SK-N-SH (cell line): ENCODE measurements at regions not wholly inside any gene's neighbourhood (a gene's known extent, or its start where the extent isn't known, plus 50 kb on each side); places are given as distances from the start of the nearest gene placed in this dataset.

Experiments used
- CTCF ChIA-PET: fragments of 300-600, 350-600 bp; formaldehyde crosslinking; extraction: SDS; loops from one replicate; lab custom pipeline; 2021; lab: Yijun Ruan, JAX
- POLR2A ChIA-PET: fragments of 350-600 bp; sonication (Branson Sonifier 250); formaldehyde crosslinking; extraction: SDS; loops from one replicate; lab custom pipeline; 2020; ENCODE audit warnings: antibody characterized with exemption, inconsistent platforms; lab: Yijun Ruan, JAX
- DNase-seq: peaks from one replicate; pipeline ENCODE4 v3.0.0; 2012
- H2AFZ ChIP-seq: fragments of 200-600 bp; sonication (generic); 2 replicates; pipeline ENCODE4 v1.8.1; 2016; ENCODE audit warnings: antibody characterized with exemption, mild to moderate bottlenecking, low read depth
- H3F3A ChIP-seq: fragments of 200-600 bp; sonication (generic); replicated peaks from 2 replicates; pipeline ENCODE3; 2016; ENCODE audit warnings: antibody characterized with exemption, mild to moderate bottlenecking; ENCODE audit not compliant: insufficient read depth
- H3K27ac ChIP-seq, 2 experiments: fragments of 200-500 bp in 1 of 2; fragments of 200-600 bp in 1 of 2; sonication (Bioruptor generic) in 1 of 2; sonication (generic), shearing (Covaris generic) in 1 of 2; 2 replicates each; pipeline versions ENCODE4 v1.5.1 to v1.6.1; 2014 to 2016; ENCODE audit warnings: low read depth in 2 of 2, inconsistent platforms in 1 of 2, low read length in 1 of 2, mild to moderate bottlenecking in 1 of 2, mixed read lengths in 1 of 2
- H3K27me3 ChIP-seq: fragments of 200-600 bp; sonication (generic), shearing (Covaris generic); 2 replicates; pipeline ENCODE4 v1.6.1; 2016; ENCODE audit warnings: mixed run types; ENCODE audit not compliant: insufficient read depth
- H3K36me3 ChIP-seq, 2 experiments: fragments of 200-500 bp in 1 of 2; fragments of 200-600 bp in 1 of 2; sonication (Bioruptor generic) in 1 of 2; sonication (generic) in 1 of 2; replicated peaks in 1 of 2; 2 replicates each; pipeline versions ENCODE3 to v1.5.1; 2014 to 2016; ENCODE audit warnings: low read length in 1 of 2, mild to moderate bottlenecking in 1 of 2; ENCODE audit not compliant: insufficient read depth in 2 of 2, control insufficient read depth in 1 of 2
- H3K4me1 ChIP-seq, 2 experiments: fragments of 200-500 bp in 1 of 2; fragments of 200-600 bp in 1 of 2; sonication (Bioruptor generic) in 1 of 2; sonication (generic), shearing (Covaris generic) in 1 of 2; 2 replicates each; pipeline versions ENCODE4 v1.5.1 to v1.6.1; 2014 to 2016; ENCODE audit warnings: low read depth in 1 of 2, low read length in 1 of 2, mixed run types in 1 of 2; ENCODE audit not compliant: insufficient read depth in 2 of 2, control insufficient read depth in 1 of 2
- H3K4me2 ChIP-seq: fragments of 200-600 bp; sonication (generic), shearing (Covaris generic); 2 replicates; pipeline ENCODE4 v1.6.1; 2017; ENCODE audit warnings: mixed run types
- H3K4me3 ChIP-seq, 2 experiments: fragments of 200-500 bp in 1 of 2; fragments of 200-600 bp in 1 of 2; sonication (Bioruptor generic) in 1 of 2; sonication (generic), shearing (Covaris generic) in 1 of 2; 2 replicates each; pipeline versions ENCODE4 v1.5.1 to v1.8.1; 2014 to 2016; ENCODE audit warnings: low read depth in 2 of 2, inconsistent platforms in 1 of 2, low read length in 1 of 2, mild to moderate bottlenecking in 1 of 2, mixed read lengths in 1 of 2, moderate library complexity in 1 of 2
- H3K79me2 ChIP-seq: fragments of 200-600 bp; sonication (generic); 2 replicates; pipeline ENCODE4 v1.8.1; 2017; ENCODE audit warnings: mild to moderate bottlenecking; ENCODE audit not compliant: insufficient read depth
- H3K9ac ChIP-seq: fragments of 200-600 bp; sonication (generic); 2 replicates; pipeline ENCODE4 v1.6.1; 2017; ENCODE audit warnings: mixed run types
- H3K9me2 ChIP-seq: fragments of 200-600 bp; sonication (generic); 2 replicates; pipeline ENCODE4 v1.6.1; 2017; ENCODE audit warnings: mixed run types
- H3K9me3 ChIP-seq: fragments of 200-600 bp; sonication (generic); 2 replicates; pipeline ENCODE4 v1.6.1; 2017; ENCODE audit warnings: mixed run types, mild to moderate bottlenecking, moderate library complexity
- H4K20me1 ChIP-seq: fragments of 200-600 bp; sonication (generic); 2 replicates; pipeline ENCODE4 v1.6.1; 2017; ENCODE audit warnings: mild to moderate bottlenecking, mixed run types; ENCODE audit not compliant: insufficient read depth
- CHD2 ChIP-seq: fragments of 150-350 bp; IDR thresholded peaks from 2 replicates; pipeline ENCODE4 v1.6.1; 2018; ENCODE audit warnings: low read length; ENCODE audit not compliant: partially characterized antibody
- FOSL2 ChIP-seq: IDR thresholded peaks from 2 replicates; pipeline ENCODE4 v1.4.0; 2012; ENCODE audit warnings: low read depth, mild to moderate bottlenecking, moderate library complexity, borderline replicate concordance
- MAX ChIP-seq: IDR thresholded peaks from 2 replicates; pipeline ENCODE4 v1.4.0; 2012; ENCODE audit warnings: low read depth
- NFIC ChIP-seq: IDR thresholded peaks from 2 replicates; pipeline ENCODE4 v1.4.0; 2012; ENCODE audit warnings: borderline replicate concordance
- POLR2AphosphoS5 ChIP-seq: IDR thresholded peaks from 2 replicates; pipeline ENCODE4 v1.6.1; 2012; ENCODE audit warnings: low read depth, low read length
- SIN3A ChIP-seq: IDR thresholded peaks from 2 replicates; pipeline ENCODE4 v1.6.1; 2012; ENCODE audit warnings: low read depth, mild to moderate bottlenecking, low read length, moderate library complexity, borderline replicate concordance
- YY1 ChIP-seq: IDR thresholded peaks from 2 replicates; pipeline ENCODE4 v1.4.0; 2012; ENCODE audit warnings: low read depth, mild to moderate bottlenecking
- WGBS: methylation state at CpG from one replicate; pipeline ENCODE4 v1.1.6; 2017; ENCODE audit warnings: low lambda C conversion rate; 5-methylcytosine and 5-hydroxymethylcytosine counted together
- TF ChIP-seq, protein P1 (sequence below): fragments of 200-600 bp; sonication (generic); IDR thresholded peaks from 2 replicates; pipeline ENCODE4 v1.6.1; 2017; ENCODE audit warnings: antibody characterized with exemption, mild to moderate bottlenecking, moderate library complexity
- TF ChIP-seq, protein P2 (sequence below): IDR thresholded peaks from 2 replicates; pipeline ENCODE4; 2012

DNA sequence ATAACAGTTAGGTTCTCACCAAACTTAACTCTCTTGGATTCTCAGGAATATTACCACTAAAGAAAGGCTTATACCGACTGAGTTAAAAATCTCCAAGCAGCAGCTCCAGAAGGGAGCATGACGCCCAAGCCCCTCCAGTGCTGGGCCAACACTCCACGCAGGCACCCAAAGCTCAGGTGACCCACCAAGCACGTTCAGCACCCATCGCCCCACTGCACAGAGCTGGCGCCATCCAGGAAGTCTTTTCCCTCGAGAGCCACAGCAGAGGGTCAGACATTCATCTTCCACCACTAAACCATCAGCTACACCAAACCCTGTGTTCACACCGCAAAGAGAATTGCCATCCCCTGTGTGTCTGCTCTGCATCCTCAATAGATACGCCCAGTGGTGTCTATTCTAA lies 65.7 kb downstream of the SOX1 start:
- ChIA-PET CTCF (no interaction called here), POLR2A (no interaction called here)
- no peaks in the 10 kb centered on the region for H3K4me1 ChIP-seq
- H4K20me1 ChIP-seq: no peaks in the 10 kb centered on the region
- H3K4me2 ChIP-seq: no peak overlapping the region
- H3K27ac ChIP-seq: no peak overlapping the region
- H3K9me3 ChIP-seq: no peaks in the 10 kb centered on the region
- H3K4me3 ChIP-seq: no peak overlapping the region
- no peaks in the 10 kb centered on the region for H3K36me3 ChIP-seq
- no peak for DNase-seq
- WGBS: 7% methylated on average over 5 of the region's 9 CpGs
- no peak for TF ChIP-seq MAX
- TF ChIP-seq, protein P1, sequence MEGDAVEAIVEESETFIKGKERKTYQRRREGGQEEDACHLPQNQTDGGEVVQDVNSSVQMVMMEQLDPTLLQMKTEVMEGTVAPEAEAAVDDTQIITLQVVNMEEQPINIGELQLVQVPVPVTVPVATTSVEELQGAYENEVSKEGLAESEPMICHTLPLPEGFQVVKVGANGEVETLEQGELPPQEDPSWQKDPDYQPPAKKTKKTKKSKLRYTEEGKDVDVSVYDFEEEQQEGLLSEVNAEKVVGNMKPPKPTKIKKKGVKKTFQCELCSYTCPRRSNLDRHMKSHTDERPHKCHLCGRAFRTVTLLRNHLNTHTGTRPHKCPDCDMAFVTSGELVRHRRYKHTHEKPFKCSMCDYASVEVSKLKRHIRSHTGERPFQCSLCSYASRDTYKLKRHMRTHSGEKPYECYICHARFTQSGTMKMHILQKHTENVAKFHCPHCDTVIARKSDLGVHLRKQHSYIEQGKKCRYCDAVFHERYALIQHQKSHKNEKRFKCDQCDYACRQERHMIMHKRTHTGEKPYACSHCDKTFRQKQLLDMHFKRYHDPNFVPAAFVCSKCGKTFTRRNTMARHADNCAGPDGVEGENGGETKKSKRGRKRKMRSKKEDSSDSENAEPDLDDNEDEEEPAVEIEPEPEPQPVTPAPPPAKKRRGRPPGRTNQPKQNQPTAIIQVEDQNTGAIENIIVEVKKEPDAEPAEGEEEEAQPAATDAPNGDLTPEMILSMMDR: no peak
- TF ChIP-seq, protein P2, sequence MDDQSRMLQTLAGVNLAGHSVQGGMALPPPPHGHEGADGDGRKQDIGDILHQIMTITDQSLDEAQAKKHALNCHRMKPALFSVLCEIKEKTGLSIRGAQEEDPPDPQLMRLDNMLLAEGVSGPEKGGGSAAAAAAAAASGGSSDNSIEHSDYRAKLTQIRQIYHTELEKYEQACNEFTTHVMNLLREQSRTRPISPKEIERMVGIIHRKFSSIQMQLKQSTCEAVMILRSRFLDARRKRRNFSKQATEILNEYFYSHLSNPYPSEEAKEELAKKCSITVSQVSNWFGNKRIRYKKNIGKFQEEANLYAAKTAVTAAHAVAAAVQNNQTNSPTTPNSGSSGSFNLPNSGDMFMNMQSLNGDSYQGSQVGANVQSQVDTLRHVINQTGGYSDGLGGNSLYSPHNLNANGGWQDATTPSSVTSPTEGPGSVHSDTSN: no peak
- TF ChIP-seq SIN3A: no peak
- TF ChIP-seq YY1: no peak
- no peak for TF ChIP-seq FOSL2
- peaks cover 73% of the 10 kb centered on the region for H3K27me3 ChIP-seq
- no peak overlapping the region for H3K9ac ChIP-seq
- no peak overlapping the region for H2AFZ ChIP-seq
- no peaks in the 10 kb centered on the region for H3K79me2 ChIP-seq
- no peaks in the 10 kb centered on the region for H3K9me2 ChIP-seq
- no peaks in the 10 kb centered on the region for H3F3A ChIP-seq

DNA sequence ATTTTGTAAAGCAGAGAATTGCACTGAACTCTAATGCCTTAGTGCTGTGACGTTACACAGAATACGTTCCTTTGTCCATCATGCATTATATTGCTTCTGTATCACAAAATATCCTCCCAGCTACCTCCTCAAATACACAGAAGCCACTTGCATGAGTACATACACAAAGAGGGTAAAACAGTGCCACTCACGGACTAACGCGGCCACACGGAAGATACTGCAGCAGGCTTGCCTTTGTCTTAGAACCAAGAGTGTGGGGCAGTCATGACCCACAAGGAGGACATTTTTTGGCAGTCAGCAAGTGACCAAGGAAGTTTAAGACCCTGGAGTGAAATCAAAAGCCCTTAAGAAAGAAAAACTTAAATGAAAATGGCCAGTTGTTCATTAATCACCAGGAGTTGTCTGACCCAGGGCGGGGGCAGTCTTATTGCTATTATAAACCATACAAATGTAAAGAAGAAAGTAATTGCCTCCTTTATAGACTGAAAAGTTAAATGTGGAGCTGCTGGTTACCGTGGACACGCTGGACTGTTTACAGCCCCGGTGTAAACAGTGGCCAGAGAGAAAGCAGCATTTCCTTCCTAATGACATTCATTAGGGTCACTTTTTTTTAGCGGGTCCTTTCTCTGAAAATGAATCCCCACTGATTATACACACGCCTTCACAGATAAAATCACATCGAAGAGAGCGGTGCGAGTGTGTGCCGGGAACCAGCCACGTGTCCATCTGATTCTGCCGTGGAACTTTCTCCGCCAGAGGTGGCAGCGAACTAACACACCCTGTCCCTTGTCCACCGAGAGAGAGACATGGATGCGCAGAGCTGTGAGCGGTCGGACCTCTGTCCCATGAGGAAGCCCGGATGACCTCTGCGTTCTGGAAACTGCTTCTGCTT lies 66.8 kb downstream of the SOX1 start:
- no peaks in the 10 kb centered on the region for H3K36me3 ChIP-seq
- H3K9me2 ChIP-seq: no peaks in the 10 kb centered on the region
- H3K4me2 ChIP-seq: no peak overlapping the region
- no peak for TF ChIP-seq POLR2AphosphoS5
- TF ChIP-seq CHD2: no peak
- TF ChIP-seq MAX: no peak
- no peak for TF ChIP-seq NFIC
- TF ChIP-seq, protein P2: no peak
- H3K9ac ChIP-seq: no peak overlapping the region
- H3K9me3 ChIP-seq: no peaks in the 10 kb centered on the region
- ChIA-PET POLR2A (no interaction called here), CTCF (no interaction called here)
- no peaks in the 10 kb centered on the region for H3F3A ChIP-seq
- no peaks in the 10 kb centered on the region for H3K79me2 ChIP-seq
- H4K20me1 ChIP-seq: no peaks in the 10 kb centered on the region
- H3K4me1 ChIP-seq: no peaks in the 10 kb centered on the region
- DNase-seq: no peak
- peaks cover 76% of the 10 kb centered on the region for H3K27me3 ChIP-seq
- 13% methylated on average over 23 of the region's 26 CpGs for WGBS
- H3K27ac ChIP-seq: no peak overlapping the region
- no peak overlapping the region for H2AFZ ChIP-seq
- H3K4me3 ChIP-seq: no peak overlapping the region
